Daoy (cell line): ENCODE measurements at regions not wholly inside any gene's neighbourhood (a gene's known extent, or its start where the extent isn't known, plus 50 kb on each side); places are given as distances from the start of the nearest gene placed in this dataset.

Experiments used
- DNase-seq: peaks from one replicate; pipeline ENCODE4 v3.0.0-alpha.2; 2015; ENCODE audit warnings: low read depth

- peak; percentile 55 for DNase-seq
Measured at GRCh38 chr7:42858570-42858969, 53.3 kb downstream of the C7orf25 start.

GRCh38 chr7:42856605-42856987 lies 55.3 kb downstream of the C7orf25 start:
- no peak for DNase-seq

DNA sequence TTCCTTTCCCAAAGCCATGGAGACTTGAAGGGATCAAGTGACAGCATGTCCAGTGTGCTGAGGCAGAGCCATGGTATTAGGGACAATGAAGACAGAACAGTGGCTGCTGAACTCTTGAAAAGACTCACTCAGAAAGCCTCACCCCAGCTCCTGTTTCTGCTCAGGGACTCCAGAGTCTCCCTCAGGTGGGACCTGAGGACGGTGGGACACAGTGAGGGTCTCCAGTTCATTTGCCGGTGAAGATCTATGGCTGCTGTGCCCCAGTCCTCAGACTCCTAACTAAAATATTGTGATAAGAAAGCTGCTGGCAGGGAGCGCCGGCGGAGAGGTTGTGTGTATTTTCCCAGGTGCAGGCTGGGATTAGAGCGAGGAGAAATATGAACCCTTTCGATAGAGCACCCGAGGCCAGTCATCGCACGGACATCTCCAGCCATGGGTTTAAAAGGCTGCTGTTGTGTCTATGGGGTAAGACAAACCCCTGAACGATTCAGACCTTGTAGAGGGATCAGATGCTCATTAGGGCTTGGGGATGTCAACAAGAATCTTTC lies 57.2 kb downstream of the C7orf25 start:
- DNase-seq, result no peak

GRCh38 chr7:42852531-42852930 lies 59.3 kb downstream of the C7orf25 start:
- DNase-seq, result no peak

DNA sequence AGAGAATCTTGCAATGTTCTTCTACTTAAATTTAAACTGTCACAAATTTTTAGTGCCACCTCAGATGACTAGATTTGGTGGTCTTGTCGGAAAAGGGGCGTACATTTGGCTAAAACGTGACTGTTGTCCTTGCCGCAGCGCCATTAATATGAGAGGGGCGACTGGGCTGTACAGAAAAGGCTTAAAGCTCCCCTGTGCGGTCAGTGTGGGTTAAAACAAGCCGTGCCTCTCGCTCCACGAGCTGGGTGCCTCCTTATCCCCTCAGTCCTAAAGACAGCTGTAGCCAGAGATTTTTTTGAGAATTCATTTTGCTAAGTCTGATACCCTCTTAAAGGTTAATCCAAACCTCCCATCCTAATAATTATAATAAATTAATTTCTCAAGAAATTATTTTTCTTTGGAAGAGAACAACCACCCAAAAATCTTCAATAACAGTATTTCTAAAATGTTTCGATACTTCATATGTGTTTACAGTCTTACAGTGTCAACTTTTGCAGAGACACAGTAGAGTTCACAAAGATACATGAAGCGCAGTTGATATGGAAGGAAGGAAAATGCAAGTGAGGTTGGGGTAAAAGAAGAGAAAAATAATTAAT lies 68.6 kb downstream of the C7orf25 start:
- DNase-seq, result peak; percentile 82

DNA sequence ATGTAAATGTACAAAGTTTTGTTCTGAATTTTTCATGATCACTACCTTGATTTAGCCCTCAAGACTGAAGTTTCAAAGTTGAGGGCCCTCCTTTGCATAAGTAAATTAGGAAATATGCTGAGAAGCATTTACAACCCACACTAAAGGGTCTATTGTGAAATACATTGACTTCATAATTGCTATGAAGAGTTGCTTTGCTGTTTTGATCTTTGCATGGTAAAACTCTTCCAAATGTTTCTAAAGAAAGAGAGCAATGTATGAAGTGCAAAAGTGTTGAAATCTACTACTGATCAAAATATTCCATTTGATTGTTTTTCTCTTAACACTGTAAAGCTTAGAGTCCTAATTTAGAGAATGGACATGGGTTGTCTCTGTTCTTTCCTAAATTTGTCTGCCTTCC lies 77.2 kb downstream of the C7orf25 start:
- no peak for DNase-seq

GRCh38 chr7:42833411-42833810 lies 78.5 kb downstream of the C7orf25 start:
- peak; percentile 30 for DNase-seq

- DNase-seq, result no peak
Measured at GRCh38 chr7:42832667-42833066, 79.2 kb downstream of the C7orf25 start.

DNA sequence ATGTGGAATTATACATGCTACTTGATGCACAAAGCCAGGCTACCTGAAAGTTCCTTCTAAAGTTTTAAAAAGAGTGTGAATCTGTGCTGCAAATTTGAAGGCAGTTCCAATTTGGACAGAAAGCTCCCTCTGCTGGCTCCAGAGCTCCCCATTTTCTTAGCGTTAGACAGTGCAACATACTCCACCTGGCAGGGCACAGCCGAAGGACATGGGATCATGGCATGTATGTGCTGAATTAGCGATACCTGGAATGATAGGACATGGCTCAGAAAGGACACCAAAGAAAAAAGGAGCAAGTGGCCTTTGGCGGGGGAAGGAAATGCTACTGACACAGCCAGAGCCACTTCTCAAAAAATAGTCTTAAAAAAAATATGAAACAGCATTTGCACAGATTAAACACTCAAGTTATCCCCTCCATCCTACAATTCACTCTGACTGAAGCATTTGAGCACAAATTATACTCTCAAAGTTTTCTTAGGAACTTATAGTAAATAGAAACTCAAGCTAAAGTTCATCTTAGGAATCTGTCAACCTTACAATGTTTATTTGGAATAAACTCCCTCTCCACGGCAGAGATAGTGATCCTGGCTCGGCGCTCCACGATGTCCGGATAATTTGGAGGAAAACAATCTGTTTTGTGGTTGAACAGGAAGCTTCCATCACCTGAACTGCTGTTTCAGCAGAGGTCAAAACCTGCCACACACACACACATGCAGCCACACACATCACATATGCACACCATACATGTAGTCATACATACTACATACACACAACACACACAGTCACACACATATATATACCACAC lies 80.0 kb downstream of the C7orf25 start:
- DNase-seq, result peak; percentile 61

DNA sequence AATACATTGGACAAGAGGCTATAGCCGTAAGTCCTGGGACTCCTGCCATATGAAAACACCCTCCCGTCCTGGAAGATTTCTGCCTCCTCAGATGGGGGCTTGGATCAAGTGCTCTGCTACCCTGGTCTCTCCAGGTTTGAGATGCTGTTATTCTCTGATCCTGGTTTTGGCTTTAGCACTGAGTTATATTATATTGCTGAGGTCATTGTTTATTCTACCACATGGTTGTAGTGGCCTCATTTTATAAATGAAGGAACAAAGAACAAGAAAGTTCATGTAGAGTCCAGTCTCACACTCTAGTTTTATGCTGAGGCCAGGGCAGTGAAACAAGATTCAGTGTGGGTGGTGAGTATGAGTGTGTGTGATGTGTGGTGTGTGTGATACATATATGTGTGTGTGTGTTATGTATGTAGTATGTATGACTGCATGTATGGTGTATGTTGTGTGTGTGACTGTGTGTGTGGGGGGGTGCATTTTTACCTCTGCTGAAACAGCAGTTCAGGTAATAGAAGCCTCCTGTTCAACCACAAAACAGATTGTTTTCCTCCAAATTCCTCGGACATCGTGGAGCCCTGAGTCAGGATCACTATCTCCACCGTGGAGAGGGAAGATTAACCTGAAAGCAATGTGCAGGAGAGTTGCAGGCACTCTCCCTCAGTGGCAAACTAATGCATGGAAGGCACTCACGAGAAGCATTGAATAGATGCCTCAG lies 80.7 kb downstream of the C7orf25 start:
- peak; percentile 47 for DNase-seq

- no peak for DNase-seq
Measured at GRCh38 chr7:42812779-42813178, 99.1 kb downstream of the C7orf25 start.

DNA sequence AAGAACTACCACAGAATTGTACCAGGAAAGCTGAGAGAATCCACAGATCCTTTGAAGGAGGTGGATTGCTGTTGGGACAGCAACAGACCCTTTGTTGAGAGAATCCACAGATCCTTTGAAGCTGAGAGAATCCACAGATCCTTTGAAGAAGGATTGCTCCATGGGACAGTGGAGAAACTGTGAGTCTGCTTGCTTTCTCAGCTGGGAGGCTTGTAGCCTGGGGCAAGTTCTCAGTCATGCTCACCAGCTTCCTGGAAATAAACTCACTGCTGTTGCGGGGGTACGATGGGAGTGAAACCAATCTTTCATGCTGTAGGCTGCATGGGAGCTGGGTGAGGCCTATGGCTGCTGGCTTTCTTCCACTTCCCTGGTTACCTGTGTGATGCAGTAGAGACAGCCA lies 106.3 kb downstream of the C7orf25 start:
- no peak for DNase-seq

GRCh38 chr7:42794673-42795072 lies 117.2 kb downstream of the C7orf25 start:
- no peak for DNase-seq

GRCh38 chr7:42792841-42793240 lies 119.0 kb downstream of the C7orf25 start:
- no peak for DNase-seq

- peak; percentile 51 for DNase-seq
Measured at GRCh38 chr7:42790196-42790595, 121.7 kb downstream of the C7orf25 start.

GRCh38 chr7:42774436-42774835 lies 137.4 kb downstream of the C7orf25 start:
- no peak for DNase-seq

DNA sequence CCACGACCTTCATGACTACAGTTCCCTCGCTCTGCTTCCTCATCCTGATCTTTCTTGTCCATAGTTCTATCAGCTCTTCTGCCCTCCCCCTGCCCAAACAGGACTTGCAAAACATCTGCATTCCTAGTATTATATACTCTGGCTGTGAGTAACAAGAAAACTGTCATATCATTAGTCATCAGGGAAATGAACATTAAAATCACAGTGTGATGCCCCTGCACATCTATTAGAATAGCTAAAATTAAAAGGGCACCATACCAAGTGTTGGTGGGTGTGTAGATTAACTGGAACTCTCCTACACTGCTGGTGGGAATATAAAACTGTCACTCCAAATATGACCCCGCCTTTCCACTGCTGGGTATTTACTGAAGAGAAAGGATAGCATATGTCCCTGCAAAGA lies 141.8 kb downstream of the C7orf25 start:
- peak; percentile 24 for DNase-seq

- no peak for DNase-seq
Measured at GRCh38 chr7:42768045-42768444, 143.8 kb downstream of the C7orf25 start.

- no peak for DNase-seq
Measured at GRCh38 chr7:42766782-42767423, 145.0 kb downstream of the C7orf25 start.

- no peak for DNase-seq
Measured at GRCh38 chr7:42765931-42766330, 145.9 kb downstream of the C7orf25 start.

GRCh38 chr7:42763137-42763551 lies 148.7 kb downstream of the C7orf25 start:
- DNase-seq, result peak; percentile 43

- no peak for DNase-seq
Measured at GRCh38 chr7:42761486-42761885, 150.4 kb downstream of the C7orf25 start.
